ENCODE measurements at regions not wholly inside any gene's neighbourhood (a gene's known extent, or its start where the extent isn't known, plus 50 kb on each side); places are given as distances from the start of the nearest gene placed in this dataset.

- no peak for TF ChIP-seq NFE2L2 (IDR thresholded peaks at IDR 0.05; ENCODE audit: low read depth, low read length)
- TF ChIP-seq RAD21 (IDR thresholded peaks at IDR 0.05; ENCODE audit: low read length) = no peak
- no peak for TF ChIP-seq POLR2A (IDR thresholded peaks at IDR 0.05; ENCODE audit: low read depth, low read length)
Measured at GRCh38 chr12:131539381-131539780, 171.5 kb upstream of the SFSWAP start.

Data from IMR-90 (cell line).